ENCODE measurements at regions not wholly inside any gene's neighbourhood (a gene's known extent, or its start where the extent isn't known, plus 50 kb on each side); places are given as distances from the start of the nearest gene placed in this dataset.

DNA sequence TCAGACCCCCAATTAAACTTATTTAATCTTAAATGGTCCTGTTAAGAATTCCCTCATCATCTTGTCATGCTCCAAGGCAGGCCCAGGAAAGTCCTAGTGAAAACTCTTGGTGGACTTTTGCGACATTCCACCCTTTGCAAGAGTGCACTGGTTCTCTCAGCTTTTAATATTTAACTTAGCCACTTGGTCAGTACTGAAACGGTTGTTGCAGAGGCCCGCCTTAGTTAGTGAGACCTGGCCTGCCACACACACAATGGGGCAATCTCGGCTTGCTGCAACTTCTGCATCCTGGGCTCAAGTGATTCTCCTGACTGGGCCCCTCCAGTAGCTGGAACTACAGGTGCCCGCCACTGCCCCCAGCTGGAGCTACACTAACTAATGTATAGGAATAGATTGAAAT is 1366.0 kb downstream of the UQCRFS1 start:
- intact Hi-C loops (cut with micrococcal nuclease): no loop called here
- POLR2A ChIA-PET: no interaction called here
- Mint-ChIP-seq H3K4me3 (ENCODE audit: unreplicated experiment) (no peak overlapping the region), H3K27me3 (ENCODE audit: insufficient read depth, unreplicated experiment) (no peaks in the 10 kb centered on the region), H3K36me3 (ENCODE audit: insufficient read depth, unreplicated experiment) (no peaks in the 10 kb centered on the region), H3K27ac (ENCODE audit: low read depth, unreplicated experiment) (no peak overlapping the region), H3K4me1 (ENCODE audit: insufficient read depth, unreplicated experiment) (no peaks in the 10 kb centered on the region), H3K9me3 (ENCODE audit: unreplicated experiment) (peaks cover 51% of the 10 kb centered on the region)
- no peak for DNase-seq (ENCODE audit: unreplicated experiment)
- BruUV-seq (replicated peaks): no TSS peak
- TF ChIP-seq, protein P1, sequence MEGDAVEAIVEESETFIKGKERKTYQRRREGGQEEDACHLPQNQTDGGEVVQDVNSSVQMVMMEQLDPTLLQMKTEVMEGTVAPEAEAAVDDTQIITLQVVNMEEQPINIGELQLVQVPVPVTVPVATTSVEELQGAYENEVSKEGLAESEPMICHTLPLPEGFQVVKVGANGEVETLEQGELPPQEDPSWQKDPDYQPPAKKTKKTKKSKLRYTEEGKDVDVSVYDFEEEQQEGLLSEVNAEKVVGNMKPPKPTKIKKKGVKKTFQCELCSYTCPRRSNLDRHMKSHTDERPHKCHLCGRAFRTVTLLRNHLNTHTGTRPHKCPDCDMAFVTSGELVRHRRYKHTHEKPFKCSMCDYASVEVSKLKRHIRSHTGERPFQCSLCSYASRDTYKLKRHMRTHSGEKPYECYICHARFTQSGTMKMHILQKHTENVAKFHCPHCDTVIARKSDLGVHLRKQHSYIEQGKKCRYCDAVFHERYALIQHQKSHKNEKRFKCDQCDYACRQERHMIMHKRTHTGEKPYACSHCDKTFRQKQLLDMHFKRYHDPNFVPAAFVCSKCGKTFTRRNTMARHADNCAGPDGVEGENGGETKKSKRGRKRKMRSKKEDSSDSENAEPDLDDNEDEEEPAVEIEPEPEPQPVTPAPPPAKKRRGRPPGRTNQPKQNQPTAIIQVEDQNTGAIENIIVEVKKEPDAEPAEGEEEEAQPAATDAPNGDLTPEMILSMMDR (IDR thresholded peaks at IDR 0.05; ENCODE audit: unreplicated experiment): no peak
- CTCF ChIA-PET: interaction anchor here (0.7 kb wide), 2 partner anchors 31 to 137 kb away, joined by 4 to 5 read pairs; no protein-coding TSS in a partner anchor

DNA sequence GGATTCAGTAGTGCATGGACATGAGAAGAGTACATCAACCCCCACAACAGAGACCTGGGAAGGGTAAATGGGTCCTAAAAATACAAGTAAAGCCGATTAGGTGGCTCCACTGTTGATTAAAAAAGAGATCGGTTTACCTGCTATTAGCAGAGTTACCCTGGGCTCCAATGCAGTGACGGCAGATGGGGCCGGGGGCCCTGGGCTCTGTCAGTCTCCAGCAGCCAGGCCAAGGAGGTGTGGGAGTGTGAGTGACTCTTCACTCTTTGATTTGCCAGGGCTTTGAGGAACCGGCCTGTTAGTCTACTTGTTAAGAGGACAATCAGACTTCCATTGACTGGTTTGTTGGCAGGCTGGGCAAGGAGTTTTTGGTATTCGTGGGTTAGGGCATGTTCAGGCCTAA is 1368.7 kb downstream of the UQCRFS1 start:
- H3K9me3 Mint-ChIP-seq (ENCODE audit: unreplicated experiment): peaks cover 43% of the 10 kb centered on the region
- no peaks in the 10 kb centered on the region for H3K36me3 Mint-ChIP-seq (ENCODE audit: insufficient read depth, unreplicated experiment)
- no peaks in the 10 kb centered on the region for H3K4me1 Mint-ChIP-seq (ENCODE audit: insufficient read depth, unreplicated experiment)
- CTCF ChIA-PET: no interaction called here
- H3K4me3 Mint-ChIP-seq (ENCODE audit: unreplicated experiment): no peak overlapping the region
- POLR2A ChIA-PET: no interaction called here
- DNase-seq (ENCODE audit: unreplicated experiment): no peak
- no peaks in the 10 kb centered on the region for H3K27me3 Mint-ChIP-seq (ENCODE audit: insufficient read depth, unreplicated experiment)
- no TSS peak for BruUV-seq (replicated peaks)
- intact Hi-C loops (cut with micrococcal nuclease): no loop called here
- H3K27ac Mint-ChIP-seq (ENCODE audit: low read depth, unreplicated experiment): no peak overlapping the region
- TF ChIP-seq, protein P1 (IDR thresholded peaks at IDR 0.05; ENCODE audit: unreplicated experiment): no peak

DNA sequence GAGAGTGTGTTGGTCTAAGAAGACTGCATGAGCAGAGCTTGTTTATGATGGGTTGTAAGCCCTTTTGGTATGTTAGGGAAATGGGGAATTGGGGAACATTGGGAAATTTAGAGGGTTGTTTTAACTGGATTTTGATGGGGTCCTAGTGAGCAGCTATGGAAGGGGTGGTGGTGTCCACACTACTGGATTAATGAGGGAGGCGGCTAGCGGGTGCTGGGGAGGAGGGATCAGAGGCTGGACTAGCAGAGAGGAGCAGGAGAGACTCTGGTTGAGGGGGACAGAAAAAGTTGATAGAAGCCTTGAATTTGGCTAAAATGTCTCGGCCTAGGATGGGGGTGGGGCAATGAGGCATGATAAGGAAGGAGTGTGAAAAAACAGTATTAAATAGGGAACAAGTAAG is 1369.1 kb downstream of the UQCRFS1 start:
- Mint-ChIP-seq H3K9me3 (ENCODE audit: unreplicated experiment) (peaks cover 43% of the 10 kb centered on the region), H3K36me3 (ENCODE audit: insufficient read depth, unreplicated experiment) (no peaks in the 10 kb centered on the region), H3K4me3 (ENCODE audit: unreplicated experiment) (no peak overlapping the region), H3K4me1 (ENCODE audit: insufficient read depth, unreplicated experiment) (no peaks in the 10 kb centered on the region), H3K27ac (ENCODE audit: low read depth, unreplicated experiment) (no peak overlapping the region), H3K27me3 (ENCODE audit: insufficient read depth, unreplicated experiment) (no peaks in the 10 kb centered on the region)
- DNase-seq (ENCODE audit: unreplicated experiment): no peak
- no TSS peak for BruUV-seq (replicated peaks)
- ChIA-PET CTCF (no interaction called here), POLR2A (no interaction called here)
- TF ChIP-seq, protein P1 (IDR thresholded peaks at IDR 0.05; ENCODE audit: unreplicated experiment): no peak
- intact Hi-C loops (cut with micrococcal nuclease): no loop called here

DNA sequence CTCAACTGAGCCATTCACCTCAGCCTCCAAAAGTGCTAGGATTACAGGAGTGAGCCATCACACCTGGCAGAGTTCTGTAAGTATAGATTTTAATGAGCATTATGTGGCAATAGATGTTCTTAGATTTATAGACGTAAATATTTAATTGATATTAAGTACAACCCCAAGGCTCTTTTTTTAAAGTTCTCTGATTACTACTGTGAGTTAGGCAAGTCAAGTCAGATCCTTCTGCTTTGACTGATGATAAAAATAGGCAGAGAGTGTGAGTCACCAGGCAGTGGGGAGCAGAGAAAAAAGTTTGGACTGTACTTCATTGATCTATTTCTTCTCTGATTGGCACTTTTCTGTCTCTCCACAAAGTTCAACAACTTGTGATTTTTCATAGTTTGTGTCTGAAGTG is 1379.9 kb downstream of the UQCRFS1 start:
- CTCF ChIA-PET: no interaction called here
- intact Hi-C loops (cut with micrococcal nuclease): no loop called here
- H3K36me3 Mint-ChIP-seq (ENCODE audit: insufficient read depth, unreplicated experiment): no peaks in the 10 kb centered on the region
- no peak overlapping the region for H3K4me3 Mint-ChIP-seq (ENCODE audit: unreplicated experiment)
- TF ChIP-seq, protein P1 (IDR thresholded peaks at IDR 0.05; ENCODE audit: unreplicated experiment): no peak
- POLR2A ChIA-PET: no interaction called here
- no TSS peak for BruUV-seq (replicated peaks)
- H3K27ac Mint-ChIP-seq (ENCODE audit: low read depth, unreplicated experiment): no peak overlapping the region
- H3K4me1 Mint-ChIP-seq (ENCODE audit: insufficient read depth, unreplicated experiment): no peaks in the 10 kb centered on the region
- H3K9me3 Mint-ChIP-seq (ENCODE audit: unreplicated experiment): peaks cover 23% of the 10 kb centered on the region
- no peaks in the 10 kb centered on the region for H3K27me3 Mint-ChIP-seq (ENCODE audit: insufficient read depth, unreplicated experiment)
- no peak for DNase-seq (ENCODE audit: unreplicated experiment)
